ENCODE measurements at regions not wholly inside any gene's neighbourhood (a gene's known extent, or its start where the extent isn't known, plus 50 kb on each side); places are given as distances from the start of the nearest gene placed in this dataset.

DNA sequence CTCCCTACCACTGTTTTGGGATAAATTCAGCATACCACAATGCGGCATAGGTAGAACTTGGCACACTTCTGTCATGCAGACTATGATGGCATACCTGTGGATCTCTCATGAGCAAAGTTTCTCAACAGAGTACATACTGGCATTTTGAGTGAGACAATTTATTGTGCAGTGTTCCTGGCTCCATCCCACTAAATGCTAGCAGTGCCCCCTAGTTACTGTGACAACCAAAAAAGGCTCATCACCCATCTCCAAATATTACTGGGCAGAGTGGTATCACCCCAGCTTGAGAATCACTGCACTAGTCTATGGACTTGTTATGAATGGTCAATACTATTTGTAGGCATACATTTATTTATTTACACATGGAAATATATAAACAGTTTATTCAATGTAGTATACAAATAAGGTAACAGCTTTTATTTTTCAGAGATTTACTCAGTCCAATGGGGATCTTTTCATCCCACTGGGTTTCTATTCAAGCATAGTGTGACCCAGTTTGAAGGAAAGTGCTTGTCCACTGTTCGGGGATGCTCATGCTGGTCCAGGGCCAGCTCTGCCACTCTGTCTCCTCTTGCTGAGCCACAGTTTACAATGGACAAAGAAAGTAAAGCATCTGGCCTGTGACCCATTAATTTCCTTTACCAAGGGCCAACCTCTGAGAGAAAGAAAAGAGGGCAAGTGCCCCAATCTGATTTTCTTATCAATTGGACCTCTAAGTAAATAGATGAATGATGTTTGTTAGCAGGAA, 81.0 kb upstream of the IL2 start:
- no peak for TF ChIP-seq USF2 (IDR thresholded peaks at IDR 0.05)
- TF ChIP-seq, protein P1, sequence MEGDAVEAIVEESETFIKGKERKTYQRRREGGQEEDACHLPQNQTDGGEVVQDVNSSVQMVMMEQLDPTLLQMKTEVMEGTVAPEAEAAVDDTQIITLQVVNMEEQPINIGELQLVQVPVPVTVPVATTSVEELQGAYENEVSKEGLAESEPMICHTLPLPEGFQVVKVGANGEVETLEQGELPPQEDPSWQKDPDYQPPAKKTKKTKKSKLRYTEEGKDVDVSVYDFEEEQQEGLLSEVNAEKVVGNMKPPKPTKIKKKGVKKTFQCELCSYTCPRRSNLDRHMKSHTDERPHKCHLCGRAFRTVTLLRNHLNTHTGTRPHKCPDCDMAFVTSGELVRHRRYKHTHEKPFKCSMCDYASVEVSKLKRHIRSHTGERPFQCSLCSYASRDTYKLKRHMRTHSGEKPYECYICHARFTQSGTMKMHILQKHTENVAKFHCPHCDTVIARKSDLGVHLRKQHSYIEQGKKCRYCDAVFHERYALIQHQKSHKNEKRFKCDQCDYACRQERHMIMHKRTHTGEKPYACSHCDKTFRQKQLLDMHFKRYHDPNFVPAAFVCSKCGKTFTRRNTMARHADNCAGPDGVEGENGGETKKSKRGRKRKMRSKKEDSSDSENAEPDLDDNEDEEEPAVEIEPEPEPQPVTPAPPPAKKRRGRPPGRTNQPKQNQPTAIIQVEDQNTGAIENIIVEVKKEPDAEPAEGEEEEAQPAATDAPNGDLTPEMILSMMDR (IDR thresholded peaks at IDR 0.05), result no peak
- no peak for TF ChIP-seq HDAC2 (IDR thresholded peaks at IDR 0.05)
- TF ChIP-seq, protein P2, sequence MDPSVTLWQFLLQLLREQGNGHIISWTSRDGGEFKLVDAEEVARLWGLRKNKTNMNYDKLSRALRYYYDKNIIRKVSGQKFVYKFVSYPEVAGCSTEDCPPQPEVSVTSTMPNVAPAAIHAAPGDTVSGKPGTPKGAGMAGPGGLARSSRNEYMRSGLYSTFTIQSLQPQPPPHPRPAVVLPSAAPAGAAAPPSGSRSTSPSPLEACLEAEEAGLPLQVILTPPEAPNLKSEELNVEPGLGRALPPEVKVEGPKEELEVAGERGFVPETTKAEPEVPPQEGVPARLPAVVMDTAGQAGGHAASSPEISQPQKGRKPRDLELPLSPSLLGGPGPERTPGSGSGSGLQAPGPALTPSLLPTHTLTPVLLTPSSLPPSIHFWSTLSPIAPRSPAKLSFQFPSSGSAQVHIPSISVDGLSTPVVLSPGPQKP (IDR thresholded peaks at IDR 0.05; ENCODE audit: low read depth, low read length), result no peak
- TF ChIP-seq JUNB (IDR thresholded peaks at IDR 0.05), result no peak
- TF ChIP-seq MAFK (IDR thresholded peaks at IDR 0.05; ENCODE audit: partially characterized antibody), result no peak
- no peak for TF ChIP-seq BHLHE40 (IDR thresholded peaks at IDR 0.05; ENCODE audit: low read depth, low read length)
- TF ChIP-seq ZNF302 (CRISPR knock-in tag; IDR thresholded peaks at IDR 0.05), result no peak
- no peak for TF ChIP-seq NR3C1 (IDR thresholded peaks at IDR 0.05)
- no peak for TF ChIP-seq MAX (IDR thresholded peaks at IDR 0.05)
- no peak for TF ChIP-seq JUN (IDR thresholded peaks at IDR 0.05)
